ENCODE measurements at regions not wholly inside any gene's neighbourhood (a gene's known extent, or its start where the extent isn't known, plus 50 kb on each side); places are given as distances from the start of the nearest gene placed in this dataset.

GRCh38 chr4:108502356-108502755 is 118.0 kb upstream of the RPL34 start:
- TF ChIP-seq ZNF384 (IDR thresholded peaks at IDR 0.05) (no peak), FOXA1 (IDR thresholded peaks at IDR 0.05) (no peak), ARNT (IDR thresholded peaks at IDR 0.05) (no peak), SP1 (IDR thresholded peaks at IDR 0.05) (no peak), HDGF (IDR thresholded peaks at IDR 0.05; ENCODE audit: borderline replicate concordance) (no peak), FOXK2 (IDR thresholded peaks at IDR 0.05) (no peak), TARDBP (IDR thresholded peaks at IDR 0.05) (no peak)
- TF ChIP-seq, protein P1, sequence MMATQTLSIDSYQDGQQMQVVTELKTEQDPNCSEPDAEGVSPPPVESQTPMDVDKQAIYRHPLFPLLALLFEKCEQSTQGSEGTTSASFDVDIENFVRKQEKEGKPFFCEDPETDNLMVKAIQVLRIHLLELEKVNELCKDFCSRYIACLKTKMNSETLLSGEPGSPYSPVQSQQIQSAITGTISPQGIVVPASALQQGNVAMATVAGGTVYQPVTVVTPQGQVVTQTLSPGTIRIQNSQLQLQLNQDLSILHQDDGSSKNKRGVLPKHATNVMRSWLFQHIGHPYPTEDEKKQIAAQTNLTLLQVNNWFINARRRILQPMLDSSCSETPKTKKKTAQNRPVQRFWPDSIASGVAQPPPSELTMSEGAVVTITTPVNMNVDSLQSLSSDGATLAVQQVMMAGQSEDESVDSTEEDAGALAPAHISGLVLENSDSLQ (IDR thresholded peaks at IDR 0.05) = no peak
